Mesenteric fat pad (tissue), 1 donor: ENCODE measurements at regions not wholly inside any gene's neighbourhood (a gene's known extent, or its start where the extent isn't known, plus 50 kb on each side); places are given as distances from the start of the nearest gene placed in this dataset.
"Not testable (repeated sequence)": the region's sequence is repeated elsewhere in the genome, so short reads cannot be mapped to it uniquely, and the experiment has no call there.

ENCODE experiments used
- DNase-seq: peaks from one replicate; pipeline ENCODE4 v3.0.0-alpha.2; 2020; ENCODE audit warnings: low spot score
- donor health status: DM: yes; HTN: yes; CAD: no.

- peak; percentile 37 for DNase-seq
Observed at GRCh38 chr5:17123010-17123409, 94.4 kb upstream of the BASP1 start.

GRCh38 chr5:17123773-17124172 lies 93.7 kb upstream of the BASP1 start:
- DNase-seq, result peak; percentile 49

- DNase-seq, result no peak
Observed at GRCh38 chr5:17127743-17128231, 89.6 kb upstream of the BASP1 start.

- no peak for DNase-seq
Observed at GRCh38 chr5:17129093-17129849, 88.2 kb upstream of the BASP1 start.

GRCh38 chr5:17130302-17130701 lies 87.1 kb upstream of the BASP1 start:
- not testable (repeated sequence) for DNase-seq

GRCh38 chr5:17132444-17133083 lies 84.9 kb upstream of the BASP1 start:
- DNase-seq, result no peak

- DNase-seq, result no peak
Observed at GRCh38 chr5:17135050-17135449, 82.4 kb upstream of the BASP1 start.

- DNase-seq, result no peak
Observed at GRCh38 chr5:17143335-17143734, 74.1 kb upstream of the BASP1 start.

- no peak for DNase-seq
Observed at GRCh38 chr5:17146280-17146841, 71.1 kb upstream of the BASP1 start.

GRCh38 chr5:17147170-17147569 lies 70.3 kb upstream of the BASP1 start:
- no peak for DNase-seq

GRCh38 chr5:17147617-17148016 lies 69.8 kb upstream of the BASP1 start:
- no peak for DNase-seq

- no peak for DNase-seq
Observed at GRCh38 chr5:17148481-17148880, 69.0 kb upstream of the BASP1 start.

GRCh38 chr5:17149786-17150185 lies 67.6 kb upstream of the BASP1 start:
- DNase-seq, result no peak

GRCh38 chr5:17150531-17150930 lies 66.9 kb upstream of the BASP1 start:
- no peak for DNase-seq

GRCh38 chr5:17151686-17152085 lies 65.7 kb upstream of the BASP1 start:
- DNase-seq, result no peak

- DNase-seq, result no peak
Observed at GRCh38 chr5:17154211-17154996, 63.0 kb upstream of the BASP1 start.

GRCh38 chr5:17156463-17156862 lies 61.0 kb upstream of the BASP1 start:
- no peak for DNase-seq

- DNase-seq, result no peak
Observed at GRCh38 chr5:17157294-17157693, 60.1 kb upstream of the BASP1 start.

GRCh38 chr5:17157916-17158529 lies 59.4 kb upstream of the BASP1 start:
- DNase-seq, result no peak

- DNase-seq, result no peak
Observed at GRCh38 chr5:17160756-17161040, 56.7 kb upstream of the BASP1 start.

- no peak for DNase-seq
Observed at GRCh38 chr5:17161662-17162061, 55.8 kb upstream of the BASP1 start.

GRCh38 chr5:17163221-17163620 lies 54.2 kb upstream of the BASP1 start:
- no peak for DNase-seq
